ENCODE measurements at regions not wholly inside any gene's neighbourhood (a gene's known extent, or its start where the extent isn't known, plus 50 kb on each side); places are given as distances from the start of the nearest gene placed in this dataset.

- H3F3A ChIP-seq (ENCODE audit: control insufficient read depth, insufficient read depth): no peaks in the 10 kb centered on the region
- no peaks in the 10 kb centered on the region for H3K9me3 ChIP-seq (ENCODE audit: control insufficient read depth, insufficient read depth, low read length)
- no peak overlapping the region for H3K27ac ChIP-seq (ENCODE audit: low read depth, low read length)
- H3K9me2 ChIP-seq (replicated peaks; ENCODE audit: control insufficient read depth, low read length): no peaks in the 10 kb centered on the region
- TF ChIP-seq EZH2phosphoT487 (IDR thresholded peaks at IDR 0.05; ENCODE audit: borderline replicate concordance, low read length) (no peak), CTCF (IDR thresholded peaks at IDR 0.05; ENCODE audit: low read depth, low read length, poor library complexity, severe bottlenecking) (no peak)
- no peak overlapping the region for H3K4me2 ChIP-seq (ENCODE audit: low read length)
- H3K4me1 ChIP-seq (ENCODE audit: control insufficient read depth, low read length): no peaks in the 10 kb centered on the region
- no peaks in the 10 kb centered on the region for H3K27me3 ChIP-seq (ENCODE audit: control insufficient read depth, low read length)
- H3K79me2 ChIP-seq (ENCODE audit: control insufficient read depth, low read length): no peaks in the 10 kb centered on the region
- no peak overlapping the region for H3K4me3 ChIP-seq (ENCODE audit: low read length)
- H3K36me3 ChIP-seq (ENCODE audit: control insufficient read depth, low read length): no peaks in the 10 kb centered on the region
- no peaks in the 10 kb centered on the region for H4K20me1 ChIP-seq (ENCODE audit: control insufficient read depth, insufficient read depth, low read depth, low read length)
These were observed 294.6 kb downstream of the FLRT2 start for GRCh38 chr14:85824526-85824925.

GRCh38 chr14:85822236-85822635, 292.3 kb downstream of the FLRT2 start:
- H3K4me1 ChIP-seq (ENCODE audit: control insufficient read depth, low read length): no peaks in the 10 kb centered on the region

GRCh38 chr14:85817430-85817829, 287.5 kb downstream of the FLRT2 start:
- H3K27ac ChIP-seq (ENCODE audit: low read depth, low read length): no peak overlapping the region
- no peaks in the 10 kb centered on the region for H4K20me1 ChIP-seq (ENCODE audit: control insufficient read depth, insufficient read depth, low read depth, low read length)
- H3K9me3 ChIP-seq (ENCODE audit: control insufficient read depth, insufficient read depth, low read length): peaks cover 3% of the 10 kb centered on the region; the same call in 1 of the 2 replicates
- no peaks in the 10 kb centered on the region for H3K27me3 ChIP-seq (ENCODE audit: control insufficient read depth, low read length)
- H3F3A ChIP-seq (ENCODE audit: control insufficient read depth, insufficient read depth): no peaks in the 10 kb centered on the region
- no peaks in the 10 kb centered on the region for H3K4me1 ChIP-seq (ENCODE audit: control insufficient read depth, low read length)
- TF ChIP-seq CTCF (IDR thresholded peaks at IDR 0.05; ENCODE audit: low read depth, low read length, poor library complexity, severe bottlenecking): no peak
- TF ChIP-seq EZH2phosphoT487 (IDR thresholded peaks at IDR 0.05; ENCODE audit: borderline replicate concordance, low read length): no peak
- H3K4me2 ChIP-seq (ENCODE audit: low read length): no peak overlapping the region
- no peaks in the 10 kb centered on the region for H3K36me3 ChIP-seq (ENCODE audit: control insufficient read depth, low read length)
- H3K79me2 ChIP-seq (ENCODE audit: control insufficient read depth, low read length): no peaks in the 10 kb centered on the region
- H3K4me3 ChIP-seq (ENCODE audit: low read length): no peak overlapping the region
- no peaks in the 10 kb centered on the region; the same call in 1 of the 2 replicates for H3K9me2 ChIP-seq (replicated peaks; ENCODE audit: control insufficient read depth, low read length)

More at GRCh38 chr14:85822236-85822635, 292.3 kb downstream of the FLRT2 start:
- H3K4me2 ChIP-seq (ENCODE audit: low read length): no peak overlapping the region
- H3F3A ChIP-seq (ENCODE audit: control insufficient read depth, insufficient read depth): no peaks in the 10 kb centered on the region
- H3K9me3 ChIP-seq (ENCODE audit: control insufficient read depth, insufficient read depth, low read length): peaks cover 3% of the 10 kb centered on the region; the same call in 1 of the 2 replicates
- TF ChIP-seq CTCF (IDR thresholded peaks at IDR 0.05; ENCODE audit: low read depth, low read length, poor library complexity, severe bottlenecking) (no peak), EZH2phosphoT487 (IDR thresholded peaks at IDR 0.05; ENCODE audit: borderline replicate concordance, low read length) (no peak)
- no peak overlapping the region for H3K4me3 ChIP-seq (ENCODE audit: low read length)
- no peaks in the 10 kb centered on the region for H3K27me3 ChIP-seq (ENCODE audit: control insufficient read depth, low read length)
- no peaks in the 10 kb centered on the region for H3K79me2 ChIP-seq (ENCODE audit: control insufficient read depth, low read length)
- no peaks in the 10 kb centered on the region for H4K20me1 ChIP-seq (ENCODE audit: control insufficient read depth, insufficient read depth, low read depth, low read length)
- no peaks in the 10 kb centered on the region for H3K9me2 ChIP-seq (replicated peaks; ENCODE audit: control insufficient read depth, low read length)
- H3K27ac ChIP-seq (ENCODE audit: low read depth, low read length): no peak overlapping the region
- no peaks in the 10 kb centered on the region for H3K36me3 ChIP-seq (ENCODE audit: control insufficient read depth, low read length)
